HG02938 (cell line): ENCODE measurements at regions not wholly inside any gene's neighbourhood (a gene's known extent, or its start where the extent isn't known, plus 50 kb on each side); places are given as distances from the start of the nearest gene placed in this dataset.
"Not testable (repeated sequence)": the region's sequence is repeated elsewhere in the genome, so short reads cannot be mapped to it uniquely, and the experiment has no call there.

Source experiments
- ATAC-seq: cut with Tn5 transposase; IDR thresholded peaks from one replicate; pipeline ENCODE4 v1.9.1; 2021; ENCODE audit warnings: mild to moderate bottlenecking, moderate library complexity; ENCODE audit not compliant: unreplicated experiment

- no peak for ATAC-seq
Observed at GRCh38 chr3:177793451-177793850, 596.2 kb upstream of the TBL1XR1 start.

- ATAC-seq: no peak
Observed at GRCh38 chr3:177795216-177795615, 597.9 kb upstream of the TBL1XR1 start.

DNA sequence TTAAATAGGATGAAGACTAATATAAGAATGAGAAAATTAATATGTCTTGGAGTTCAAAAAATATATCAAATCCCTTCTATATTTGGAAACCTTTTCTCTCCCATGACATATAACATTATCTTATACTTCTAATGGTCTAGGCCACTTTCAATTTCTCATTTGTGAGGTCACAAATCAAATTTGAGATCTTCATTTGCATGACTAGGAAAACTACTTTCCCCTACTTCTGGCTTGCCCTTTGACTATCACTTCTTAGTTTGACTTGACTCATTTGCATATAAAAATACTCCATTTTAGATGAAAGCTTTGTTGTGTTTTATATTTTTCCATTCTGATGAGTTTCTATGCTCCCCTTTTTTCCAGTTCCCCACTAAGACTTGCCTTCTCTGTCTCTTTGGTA is 598.6 kb upstream of the TBL1XR1 start:
- no peak for ATAC-seq

GRCh38 chr3:177800147-177800546 is 602.9 kb upstream of the TBL1XR1 start:
- ATAC-seq: not testable (repeated sequence)

DNA sequence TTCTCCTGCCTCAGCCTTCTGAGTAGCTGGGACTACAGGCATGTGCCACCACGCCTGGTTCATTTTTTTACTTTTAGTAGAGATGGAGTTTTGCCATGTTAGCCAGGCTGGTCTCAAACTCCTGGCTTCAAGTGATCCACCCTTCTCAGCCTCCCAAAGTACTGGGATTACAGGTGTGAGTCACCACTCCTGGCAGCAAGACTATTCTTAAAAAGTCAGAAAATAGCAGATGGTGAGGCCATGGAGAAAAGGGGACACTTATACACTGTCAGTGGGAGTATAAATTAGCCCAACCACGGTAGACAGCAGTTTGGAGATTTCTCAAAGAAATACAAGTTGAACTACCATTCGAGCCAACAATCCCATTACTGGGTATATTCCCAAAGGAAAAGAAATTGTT is 603.3 kb upstream of the TBL1XR1 start:
- no peak for ATAC-seq

DNA sequence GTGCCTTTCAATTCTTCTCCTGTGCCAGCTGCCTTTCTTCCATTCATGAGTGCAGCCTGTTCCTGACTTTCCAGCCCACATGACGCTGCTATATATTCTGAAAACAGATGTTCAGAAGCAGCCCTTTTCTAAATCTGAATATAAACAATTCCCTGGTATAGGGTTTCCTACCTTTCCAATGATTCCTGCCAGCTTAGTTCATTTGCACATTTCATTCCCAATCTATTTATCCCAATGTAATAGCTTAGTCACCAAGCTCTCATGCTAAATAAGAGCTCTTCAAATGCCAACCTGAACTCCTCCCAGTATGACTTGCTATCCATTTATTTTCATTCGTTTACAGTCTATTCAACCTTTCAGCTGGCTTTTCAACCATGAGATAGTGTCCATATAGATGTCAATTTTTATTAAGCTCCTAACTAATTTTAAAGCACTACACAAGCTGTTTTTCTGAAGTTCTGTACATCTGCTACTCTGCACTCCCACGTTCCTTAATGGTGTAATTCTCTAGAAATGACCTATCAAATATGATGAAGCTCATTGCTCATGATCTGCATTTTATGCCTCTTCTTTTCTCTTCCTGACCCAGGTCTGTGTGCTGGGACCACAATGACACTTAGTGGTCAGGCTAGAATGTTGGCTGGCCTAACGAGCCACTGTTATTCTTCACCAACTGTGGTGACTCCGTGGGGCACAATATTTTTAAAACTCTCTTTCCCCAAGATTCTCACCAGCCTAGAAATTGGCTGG is 605.0 kb upstream of the TBL1XR1 start:
- no peak for ATAC-seq

DNA sequence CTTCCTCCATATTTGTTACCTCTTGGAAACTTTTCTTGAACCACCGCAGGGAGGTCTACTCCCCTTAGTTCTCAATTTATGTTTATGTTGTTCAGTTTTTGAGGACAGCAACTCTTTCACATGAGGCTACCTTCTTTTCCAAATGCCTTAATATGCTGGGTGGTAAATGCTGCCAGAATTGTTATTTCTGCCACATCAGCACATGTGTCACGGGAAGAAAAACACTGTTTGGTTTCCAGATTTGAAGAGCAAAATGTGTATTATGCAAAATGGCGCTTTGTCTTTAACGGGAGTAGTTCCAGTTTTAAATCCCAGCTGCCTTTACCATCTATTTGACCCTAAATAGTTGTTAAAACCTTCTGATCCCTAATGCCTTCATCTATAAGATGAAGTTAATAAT is 606.2 kb upstream of the TBL1XR1 start:
- ATAC-seq: no peak

DNA sequence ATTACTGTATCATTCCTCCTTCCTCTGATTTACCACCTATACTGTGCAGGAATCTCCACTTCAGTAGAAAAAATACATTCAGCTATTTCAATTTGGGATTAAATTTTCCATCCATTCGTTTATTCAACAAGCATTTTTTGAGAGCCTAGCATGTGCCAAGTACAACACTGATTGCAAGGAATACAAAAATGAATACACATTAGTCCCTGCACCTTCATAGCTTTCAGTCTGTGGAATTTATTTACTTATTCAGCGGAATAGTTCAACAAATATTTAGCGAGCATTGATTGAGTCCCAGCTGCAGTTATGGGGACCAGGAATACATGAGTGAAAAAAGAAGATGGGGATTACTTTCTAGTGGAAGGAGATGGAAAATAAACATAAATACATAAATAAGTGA is 606.8 kb upstream of the TBL1XR1 start:
- no peak for ATAC-seq

- ATAC-seq: no peak
Observed at GRCh38 chr3:177804646-177805045, 607.4 kb upstream of the TBL1XR1 start.

DNA sequence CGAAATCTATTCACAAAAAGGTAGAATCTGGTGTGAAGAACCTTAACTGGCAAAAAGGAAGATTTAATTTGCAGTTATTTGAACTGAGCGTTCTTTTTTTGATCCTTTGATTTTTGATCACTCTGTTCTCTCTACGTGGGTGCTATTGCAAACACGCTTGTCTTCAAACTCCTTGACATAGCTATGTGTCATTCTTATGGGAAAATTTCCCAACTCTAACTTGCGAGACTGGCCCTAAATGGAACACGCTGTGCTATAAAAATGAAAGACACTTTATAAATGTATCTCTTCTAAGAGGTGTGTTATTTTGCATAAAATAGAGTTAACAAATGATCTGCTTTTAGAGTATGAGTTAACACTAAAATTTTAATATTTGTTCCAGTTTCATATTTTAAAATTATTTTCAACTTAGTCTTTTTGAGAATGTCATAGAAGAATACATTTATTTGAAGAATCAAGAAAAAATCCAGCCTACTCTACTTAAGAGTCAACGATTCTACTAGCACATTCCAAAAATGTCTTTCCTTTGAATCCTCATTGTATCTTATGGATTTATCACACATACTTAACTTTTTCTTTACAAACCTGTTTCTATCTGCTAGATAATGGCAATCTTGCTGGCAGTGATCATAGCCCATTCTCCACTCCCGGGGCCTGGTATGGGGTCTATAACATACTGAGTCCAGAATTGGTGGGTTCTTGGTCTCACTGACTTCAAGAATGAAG is 610.0 kb upstream of the TBL1XR1 start:
- no peak for ATAC-seq

- ATAC-seq: not testable (repeated sequence)
Observed at GRCh38 chr3:177808928-177809478, 611.7 kb upstream of the TBL1XR1 start.

GRCh38 chr3:177810162-177810623 is 612.9 kb upstream of the TBL1XR1 start:
- ATAC-seq: no peak

- no peak for ATAC-seq
Observed at GRCh38 chr3:177811112-177811511, 613.8 kb upstream of the TBL1XR1 start.

- peak; percentile 41 for ATAC-seq
Observed at GRCh38 chr3:177811835-177812234, 614.6 kb upstream of the TBL1XR1 start.

DNA sequence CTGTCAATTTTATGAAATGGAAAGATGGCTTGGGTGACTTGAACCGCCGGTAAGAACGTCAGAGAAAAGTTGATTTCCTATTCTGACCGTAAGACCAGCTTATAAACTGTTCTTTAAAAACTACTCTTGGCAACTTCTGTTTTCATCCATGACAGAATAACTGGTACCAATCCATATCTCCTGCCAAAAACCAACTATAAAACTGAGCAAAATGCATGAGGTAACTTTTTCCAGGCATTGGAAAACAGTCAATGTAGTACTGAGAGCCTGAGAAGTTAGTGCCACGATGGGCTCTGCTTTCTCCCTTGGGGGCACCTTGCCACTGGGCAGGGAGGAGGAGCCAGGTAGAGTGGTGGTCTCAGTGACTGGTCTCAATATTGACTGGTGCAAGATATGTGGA is 615.2 kb upstream of the TBL1XR1 start:
- ATAC-seq: no peak

GRCh38 chr3:177813322-177813721 is 616.0 kb upstream of the TBL1XR1 start:
- ATAC-seq: no peak

- no peak for ATAC-seq
Observed at GRCh38 chr3:177816667-177817208, 619.5 kb upstream of the TBL1XR1 start.

DNA sequence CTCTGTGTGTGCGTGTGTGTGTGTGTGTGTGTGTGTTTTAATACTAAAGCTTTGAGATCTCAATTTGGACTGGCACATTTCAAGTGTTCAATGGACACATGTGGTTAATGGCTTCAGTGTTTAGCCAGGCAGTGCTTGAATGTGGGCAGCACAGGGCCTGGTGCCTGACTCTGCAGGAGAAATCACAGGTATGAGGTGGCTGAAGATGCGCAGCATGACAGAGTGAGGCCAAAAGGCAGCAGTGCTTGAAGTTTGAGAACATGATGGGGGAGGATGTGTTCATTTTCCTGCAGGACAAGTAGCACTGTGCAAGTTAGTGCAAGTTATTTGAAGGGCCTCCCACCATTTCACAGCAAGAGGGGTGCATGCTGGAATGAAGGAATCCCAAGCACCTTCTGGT is 620.5 kb upstream of the TBL1XR1 start:
- ATAC-seq: no peak

DNA sequence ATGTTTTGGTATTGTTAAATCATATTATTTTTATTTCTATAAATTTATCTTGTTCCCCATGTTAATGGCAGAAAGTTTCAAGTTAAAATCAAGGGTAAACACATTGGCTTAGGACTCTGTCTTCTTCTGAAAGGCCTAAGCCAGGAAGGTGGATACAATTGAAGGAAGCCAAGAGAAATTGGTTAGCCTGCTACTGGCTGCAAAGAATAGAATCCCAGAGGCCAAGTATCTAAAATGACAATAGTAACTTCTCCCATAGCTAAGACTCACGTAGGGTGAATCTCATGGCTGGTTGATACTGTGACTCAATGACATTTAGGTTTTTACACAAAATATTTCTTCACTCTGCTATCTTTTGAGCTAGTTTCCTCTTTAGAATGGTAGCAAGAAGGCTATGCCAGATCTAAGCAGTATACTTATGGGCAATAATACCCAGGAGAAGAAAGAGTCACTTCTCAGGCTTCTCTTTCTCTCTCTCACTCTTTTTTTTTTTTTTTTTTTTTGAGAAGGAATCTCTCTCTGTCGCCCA is 621.5 kb upstream of the TBL1XR1 start:
- ATAC-seq: no peak

- ATAC-seq: peak; percentile 58
Observed at GRCh38 chr3:177820683-177821316, 623.5 kb upstream of the TBL1XR1 start.

- no peak for ATAC-seq
Observed at GRCh38 chr3:177822681-177823096, 625.4 kb upstream of the TBL1XR1 start.
